Stimulated activated CD8-positive, alpha-beta memory T cell treated with anti-CD3 and anti-CD28 coated beads, Interleukin-12 subunit alpha, Interleukin-12 subunit beta, amount 100 ng/mL, for 1 hour (primary cell): ENCODE measurements at regions not wholly inside any gene's neighbourhood (a gene's known extent, or its start where the extent isn't known, plus 50 kb on each side); places are given as distances from the start of the nearest gene placed in this dataset.

ENCODE experiments used
- DNase-seq: peaks from one replicate; pipeline ENCODE4 v3.0.0-alpha.2; 2020; ENCODE audit warnings: low read depth

DNA sequence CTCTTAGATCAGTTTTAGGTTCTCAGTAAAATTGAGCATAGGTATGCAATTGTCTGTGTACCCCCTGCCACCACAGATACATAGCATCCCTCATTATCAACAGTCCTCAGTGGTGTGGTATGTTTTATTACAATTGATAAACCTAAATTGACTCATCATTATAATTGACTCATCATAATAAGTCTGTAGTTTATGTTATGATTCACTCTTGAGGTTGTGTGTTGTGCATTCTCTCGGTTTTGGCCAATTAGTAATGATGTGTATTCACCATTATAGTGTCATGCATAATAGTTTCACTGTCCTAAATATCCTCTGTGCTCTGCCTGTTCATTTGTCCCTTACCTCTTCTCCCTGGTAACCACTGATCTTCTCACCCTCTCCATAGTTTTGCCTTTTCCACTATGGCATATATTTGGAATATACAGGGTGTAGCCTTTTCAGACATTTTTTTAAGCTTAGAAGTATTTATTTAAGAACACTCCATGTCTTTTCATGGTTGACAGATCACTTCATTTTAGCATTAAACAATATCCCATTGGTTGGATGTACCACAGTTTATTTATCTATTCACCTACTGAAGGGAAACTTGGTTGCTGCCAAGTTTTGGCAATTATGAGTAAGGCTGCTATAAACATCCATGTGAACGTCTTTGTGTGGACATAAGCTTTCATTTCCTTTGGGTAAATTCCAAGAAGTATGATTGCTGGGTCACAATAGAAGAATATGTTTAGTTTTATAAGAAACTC, 1620.6 kb upstream of the MIR17HG start:
- no peak for DNase-seq

DNA sequence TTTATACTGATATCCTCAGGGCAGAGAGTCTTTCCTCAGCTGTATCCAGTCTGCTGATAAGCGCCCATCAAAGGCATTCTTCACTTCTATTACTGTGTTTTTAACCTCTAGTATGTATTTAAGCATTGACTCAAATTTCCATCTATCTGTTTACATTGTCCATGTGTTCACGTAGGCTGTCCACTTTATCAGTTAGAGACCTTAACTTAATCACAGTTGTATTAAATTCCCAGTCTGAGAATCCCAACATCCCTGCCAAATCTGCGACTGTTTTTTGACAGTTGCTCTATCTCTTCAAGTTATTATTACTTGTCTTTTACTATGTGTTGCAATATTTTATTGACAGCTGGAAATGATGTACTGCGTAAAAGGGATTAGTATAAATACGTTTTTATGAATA, 1613.7 kb upstream of the MIR17HG start:
- DNase-seq, result no peak

- DNase-seq, result no peak
Measured at GRCh38 chr13:89737051-89737450, 1610.4 kb upstream of the MIR17HG start.

DNA sequence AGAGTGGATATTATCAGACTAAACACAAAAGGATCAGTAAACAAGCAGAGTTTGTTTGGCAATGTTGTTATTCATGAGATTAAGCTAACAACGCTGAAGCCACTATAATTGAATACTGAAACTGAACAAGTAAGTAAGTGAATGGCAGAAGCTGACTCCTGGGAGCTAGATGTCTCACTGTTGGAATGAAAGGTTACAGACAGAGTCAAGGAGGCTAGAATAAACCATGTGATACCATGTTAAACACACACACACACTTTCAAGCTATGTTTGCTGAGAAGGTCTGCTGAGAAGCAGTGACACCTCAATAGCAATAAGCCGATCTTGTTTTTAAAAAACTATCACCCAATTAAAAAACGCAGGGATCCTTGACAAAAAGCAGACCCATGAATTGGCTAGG, 1609.4 kb upstream of the MIR17HG start:
- no peak for DNase-seq

DNA sequence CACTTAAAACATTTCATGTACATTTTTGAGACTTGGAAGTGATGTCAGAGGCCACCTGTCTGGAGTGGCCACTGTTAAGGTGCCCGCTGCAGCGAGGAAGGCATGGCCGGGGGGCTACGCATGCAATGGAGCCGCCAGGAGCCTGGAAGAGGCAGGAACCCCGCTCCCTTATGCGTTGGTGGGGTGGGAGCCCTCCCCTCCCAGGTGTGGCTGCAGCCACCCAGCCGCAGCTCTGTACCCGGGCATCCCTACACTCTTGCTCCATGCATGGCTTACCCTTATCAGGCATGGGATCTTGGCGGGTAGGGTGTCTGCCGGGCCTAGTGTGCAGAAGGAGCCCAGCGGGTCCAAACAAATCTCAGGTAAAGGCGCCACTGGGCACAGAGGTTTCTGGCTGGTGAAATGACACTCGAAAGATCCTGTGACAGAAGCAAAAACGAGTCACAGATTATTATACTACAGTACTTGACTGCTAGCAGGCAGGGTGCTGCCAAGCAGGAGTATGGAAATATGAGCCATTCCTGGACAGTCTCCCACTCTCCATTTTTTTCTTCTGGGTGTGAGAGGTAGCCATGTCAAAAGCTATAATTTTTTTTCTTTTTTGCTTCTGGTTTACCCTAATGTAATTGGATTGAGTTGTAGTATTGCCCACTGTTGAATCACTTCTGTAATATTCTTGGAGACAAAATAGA, 1606.3 kb upstream of the MIR17HG start:
- DNase-seq, result no peak

- DNase-seq, result no peak
Measured at GRCh38 chr13:89746554-89746953, 1600.9 kb upstream of the MIR17HG start.

GRCh38 chr13:89748716-89749115, 1598.8 kb upstream of the MIR17HG start:
- no peak for DNase-seq

DNA sequence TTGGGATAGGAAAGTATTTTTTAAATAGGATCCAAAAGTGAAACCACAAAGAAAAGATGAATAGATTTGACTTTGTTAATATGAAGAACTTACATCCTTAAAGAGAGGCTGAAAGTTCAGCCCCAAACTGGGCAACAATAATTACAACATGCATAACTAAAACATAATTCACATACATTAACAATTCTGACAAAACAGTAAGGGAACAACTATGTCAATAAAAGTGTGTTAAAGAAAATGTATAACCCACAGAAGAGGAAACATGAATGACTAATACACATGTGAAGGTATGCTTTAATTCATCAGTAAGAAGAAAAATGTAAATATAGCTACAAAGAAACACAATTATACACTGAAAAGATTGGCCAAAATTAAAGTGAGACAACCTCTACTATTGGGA, 1597.6 kb upstream of the MIR17HG start:
- no peak for DNase-seq

GRCh38 chr13:89750371-89750770, 1597.1 kb upstream of the MIR17HG start:
- DNase-seq, result no peak

- DNase-seq, result no peak
Measured at GRCh38 chr13:89751432-89751930, 1596.0 kb upstream of the MIR17HG start.

- DNase-seq, result no peak
Measured at GRCh38 chr13:89752394-89752793, 1595.1 kb upstream of the MIR17HG start.

GRCh38 chr13:89755729-89756492, 1591.6 kb upstream of the MIR17HG start:
- no peak for DNase-seq

GRCh38 chr13:89763005-89763404, 1584.5 kb upstream of the MIR17HG start:
- no peak for DNase-seq

- DNase-seq, result no peak
Measured at GRCh38 chr13:89783221-89783755, 1564.2 kb upstream of the MIR17HG start.

DNA sequence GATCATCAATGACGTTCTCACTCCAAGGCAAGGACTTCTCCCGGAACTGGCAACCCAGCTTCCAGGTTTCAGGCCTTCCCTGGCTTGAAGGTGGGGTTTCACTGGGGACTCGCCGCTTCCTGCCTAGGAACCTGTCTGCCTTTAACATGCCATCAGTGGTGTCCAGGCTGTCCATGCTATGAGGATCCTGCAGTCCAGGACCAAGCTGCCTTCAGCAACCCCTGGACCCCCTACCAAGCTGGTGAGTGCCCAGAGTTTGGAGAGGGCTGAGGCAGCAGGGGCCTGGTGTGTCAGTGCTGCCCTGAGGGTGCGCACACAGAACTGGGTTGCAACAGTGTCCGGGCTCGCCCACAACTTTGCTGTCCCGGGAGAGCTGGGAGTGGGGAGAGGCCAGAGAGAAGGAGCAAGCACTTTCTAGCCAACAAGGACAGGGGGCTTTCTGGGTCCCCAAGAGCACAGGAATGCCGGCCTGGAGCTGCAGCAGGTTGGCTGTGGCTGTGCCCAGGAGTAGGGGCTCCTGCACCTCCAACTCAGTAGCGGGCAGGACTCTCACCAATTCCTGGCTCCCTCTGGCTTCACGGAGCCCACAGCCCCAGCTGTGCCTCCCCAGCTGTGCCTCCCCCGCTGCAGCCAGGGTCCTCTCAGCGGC, 1563.2 kb upstream of the MIR17HG start:
- DNase-seq, result no peak

GRCh38 chr13:89786531-89786930, 1561.0 kb upstream of the MIR17HG start:
- no peak for DNase-seq

DNA sequence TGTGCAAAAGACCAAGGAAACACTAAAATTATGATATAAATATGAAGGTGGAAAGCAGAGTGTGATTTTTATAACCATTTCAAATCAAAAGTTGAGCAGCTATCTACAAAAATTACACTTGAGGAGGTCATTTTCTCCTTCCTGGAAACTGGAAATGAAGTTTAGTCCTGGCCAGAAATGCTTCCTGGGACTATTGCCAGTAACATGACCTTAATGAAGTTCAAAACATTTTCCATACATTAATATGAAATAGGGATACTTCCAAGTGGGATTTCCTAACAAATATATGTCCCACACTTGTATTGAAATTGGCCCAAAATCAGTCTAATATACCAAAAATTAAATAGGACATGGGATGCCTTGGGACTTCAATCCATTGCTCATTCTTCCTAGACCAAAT, 1556.8 kb upstream of the MIR17HG start:
- no peak for DNase-seq

DNA sequence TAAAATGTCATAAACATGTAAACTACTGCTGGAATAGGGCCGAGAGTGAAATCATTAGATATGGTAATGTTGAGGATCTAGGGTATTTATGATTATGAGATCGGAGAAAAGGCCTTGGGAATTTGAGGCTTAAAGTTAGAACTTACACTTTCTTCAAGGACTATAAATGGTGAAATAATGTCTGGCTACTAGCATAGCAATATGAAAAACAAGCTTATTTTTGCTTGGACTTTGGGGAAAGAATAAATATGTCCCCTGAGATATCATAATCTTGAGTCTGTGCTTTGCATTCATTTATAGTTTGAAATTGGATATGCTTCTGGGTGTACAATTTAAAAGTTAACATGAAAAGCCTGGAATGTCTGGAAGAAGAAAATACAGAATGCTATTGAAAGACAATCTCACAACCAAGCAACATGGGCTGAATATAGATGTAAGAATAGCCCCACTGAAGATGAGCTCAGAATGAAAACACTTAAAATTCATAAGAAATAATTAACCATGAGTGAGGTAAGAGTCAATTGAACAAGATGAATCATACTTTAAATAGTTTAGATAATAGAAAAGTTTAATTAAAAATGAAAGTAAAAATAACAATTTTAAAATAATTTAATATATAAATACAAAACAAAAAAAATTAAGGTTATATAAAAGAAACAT, 1555.4 kb upstream of the MIR17HG start:
- no peak for DNase-seq

GRCh38 chr13:89796196-89796595, 1551.3 kb upstream of the MIR17HG start:
- DNase-seq, result no peak

- no peak for DNase-seq
Measured at GRCh38 chr13:89803839-89804238, 1543.6 kb upstream of the MIR17HG start.

DNA sequence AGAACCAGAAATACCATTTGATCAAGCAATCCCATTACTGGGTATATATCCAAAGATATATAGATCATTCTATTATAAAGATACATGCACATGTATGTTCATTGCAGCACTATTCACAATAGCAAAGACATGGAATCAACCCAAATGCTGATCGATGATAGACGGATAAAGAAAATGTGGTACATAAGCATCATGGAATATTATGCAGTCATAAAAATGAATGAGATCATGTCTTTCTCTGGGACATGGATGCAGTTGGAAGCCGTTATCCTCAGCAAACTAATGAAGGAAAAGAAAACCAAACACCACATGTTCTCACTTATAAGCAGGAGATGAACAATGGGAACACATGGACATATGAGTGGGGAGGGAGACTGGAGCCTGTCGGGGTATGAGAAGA, 1540.9 kb upstream of the MIR17HG start:
- DNase-seq, result no peak

GRCh38 chr13:89812856-89813255, 1534.6 kb upstream of the MIR17HG start:
- DNase-seq, result no peak
